GM18517 (cell line): ENCODE measurements at regions not wholly inside any gene's neighbourhood (a gene's known extent, or its start where the extent isn't known, plus 50 kb on each side); places are given as distances from the start of the nearest gene placed in this dataset.

Source experiments
- ATAC-seq: cut with Tn5 transposase; IDR thresholded peaks from one replicate; pipeline ENCODE4 v1.9.1; 2021; ENCODE audit warnings: mild to moderate bottlenecking, moderate library complexity; ENCODE audit not compliant: unreplicated experiment

DNA sequence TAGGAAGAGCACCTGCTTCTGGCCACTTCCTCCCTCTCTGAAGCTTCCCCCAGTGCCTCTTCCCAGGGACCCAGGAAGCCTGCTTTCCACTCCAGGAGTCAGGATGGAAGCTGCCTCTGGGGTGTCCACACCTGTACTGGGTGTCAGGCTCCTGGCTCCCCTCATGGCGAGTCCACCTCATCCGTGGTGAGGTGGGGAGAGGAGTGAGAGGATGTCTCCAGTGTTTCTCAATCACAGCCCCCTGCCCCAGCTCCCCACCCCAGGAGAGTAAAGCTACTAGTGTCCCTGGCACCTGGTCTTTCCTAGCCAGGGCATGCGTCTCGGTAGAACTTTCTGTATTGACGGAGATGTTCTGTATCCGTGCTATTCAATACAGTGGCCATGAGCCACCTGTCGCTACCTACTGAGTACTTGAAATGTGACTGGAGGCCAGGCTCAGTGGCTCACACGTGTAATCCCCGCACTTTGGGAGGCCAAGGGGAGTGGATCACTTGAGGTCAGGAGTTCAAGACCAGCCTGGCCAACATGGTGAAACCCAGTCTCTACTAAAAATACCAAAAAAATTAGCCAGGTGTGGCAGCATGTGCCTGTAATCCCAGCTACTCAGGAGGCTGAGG lies 171.2 kb upstream of the HAAO start:
- no peak for ATAC-seq

DNA sequence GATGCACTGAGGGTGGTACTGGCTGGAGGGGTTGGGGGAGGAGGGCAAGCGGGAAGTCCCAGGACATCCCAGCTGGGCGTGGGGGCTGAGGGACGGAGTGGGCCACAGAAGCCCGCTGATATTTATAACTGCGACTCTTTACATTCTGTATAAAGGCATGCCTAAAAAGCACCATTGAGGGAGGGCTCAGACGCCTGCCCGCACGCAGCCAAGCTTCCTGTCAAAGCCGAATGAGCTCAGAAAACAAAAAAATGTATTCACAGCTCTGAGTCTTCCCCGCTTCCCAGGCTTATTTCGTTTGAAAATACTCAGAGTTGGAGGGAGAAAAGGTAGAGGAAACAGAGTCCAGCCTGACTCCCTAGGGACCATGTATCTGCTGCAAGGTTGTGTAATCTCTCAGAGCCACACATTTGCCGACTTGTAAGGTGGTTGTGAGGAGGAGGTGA lies 170.1 kb upstream of the HAAO start:
- ATAC-seq: no peak

DNA sequence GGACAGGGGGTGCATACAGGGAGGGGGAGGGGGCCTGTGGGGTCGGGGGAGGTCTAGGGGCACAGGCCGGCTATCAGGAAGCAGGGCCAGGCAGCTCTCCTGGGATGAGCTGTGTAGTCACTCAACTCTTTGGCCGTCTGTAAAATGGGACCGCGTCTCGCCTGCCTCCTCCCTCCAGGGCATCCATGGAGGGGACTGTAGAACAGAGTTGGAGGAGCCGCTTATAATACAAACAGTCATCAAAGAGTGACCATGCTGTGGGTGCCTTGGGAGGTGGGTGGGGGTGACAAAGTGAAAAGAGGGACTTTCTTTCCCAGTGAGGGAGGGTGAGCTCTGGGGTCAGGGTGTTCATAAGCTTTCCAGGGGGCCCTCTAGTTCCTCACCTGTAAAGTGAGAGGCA lies 169.6 kb upstream of the HAAO start:
- no peak for ATAC-seq

DNA sequence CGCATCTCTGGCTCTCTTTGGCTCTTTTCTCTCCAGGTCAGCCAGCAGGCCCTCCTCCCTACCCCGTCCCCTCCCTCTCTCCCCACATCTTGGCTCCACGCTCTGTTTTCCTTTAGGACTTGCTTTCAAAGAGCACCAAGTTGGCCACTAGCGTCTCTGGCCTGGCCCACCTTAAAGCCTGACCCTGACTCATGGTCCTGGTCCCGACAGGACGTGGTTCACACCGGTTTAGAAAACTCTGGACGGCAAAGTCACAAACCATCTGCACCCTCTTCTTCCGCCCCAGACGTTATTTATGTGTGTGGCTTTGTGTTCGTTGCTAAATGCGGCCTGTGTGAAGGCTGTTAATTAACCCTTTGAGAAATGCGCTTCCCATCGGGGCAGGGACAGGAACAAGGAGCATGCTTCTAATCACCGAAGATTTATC lies 169.0 kb upstream of the HAAO start:
- ATAC-seq: no peak

DNA sequence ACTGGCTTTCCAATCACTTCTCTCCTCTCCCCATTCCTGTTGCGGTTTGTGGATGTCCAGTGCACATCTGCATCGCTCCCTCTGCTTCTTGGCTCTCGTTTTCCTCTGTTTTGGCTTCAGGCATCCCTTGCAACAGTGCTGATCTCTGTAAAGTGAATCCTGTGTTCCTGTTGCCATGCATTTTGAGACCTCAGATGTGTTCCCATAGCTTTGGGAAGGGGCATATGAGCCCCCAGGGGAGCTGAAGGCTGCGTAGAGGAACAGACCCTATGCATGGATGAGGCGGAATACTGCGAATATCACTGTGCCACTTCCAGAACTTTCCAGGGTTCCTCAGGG lies 168.4 kb upstream of the HAAO start:
- ATAC-seq: no peak

DNA sequence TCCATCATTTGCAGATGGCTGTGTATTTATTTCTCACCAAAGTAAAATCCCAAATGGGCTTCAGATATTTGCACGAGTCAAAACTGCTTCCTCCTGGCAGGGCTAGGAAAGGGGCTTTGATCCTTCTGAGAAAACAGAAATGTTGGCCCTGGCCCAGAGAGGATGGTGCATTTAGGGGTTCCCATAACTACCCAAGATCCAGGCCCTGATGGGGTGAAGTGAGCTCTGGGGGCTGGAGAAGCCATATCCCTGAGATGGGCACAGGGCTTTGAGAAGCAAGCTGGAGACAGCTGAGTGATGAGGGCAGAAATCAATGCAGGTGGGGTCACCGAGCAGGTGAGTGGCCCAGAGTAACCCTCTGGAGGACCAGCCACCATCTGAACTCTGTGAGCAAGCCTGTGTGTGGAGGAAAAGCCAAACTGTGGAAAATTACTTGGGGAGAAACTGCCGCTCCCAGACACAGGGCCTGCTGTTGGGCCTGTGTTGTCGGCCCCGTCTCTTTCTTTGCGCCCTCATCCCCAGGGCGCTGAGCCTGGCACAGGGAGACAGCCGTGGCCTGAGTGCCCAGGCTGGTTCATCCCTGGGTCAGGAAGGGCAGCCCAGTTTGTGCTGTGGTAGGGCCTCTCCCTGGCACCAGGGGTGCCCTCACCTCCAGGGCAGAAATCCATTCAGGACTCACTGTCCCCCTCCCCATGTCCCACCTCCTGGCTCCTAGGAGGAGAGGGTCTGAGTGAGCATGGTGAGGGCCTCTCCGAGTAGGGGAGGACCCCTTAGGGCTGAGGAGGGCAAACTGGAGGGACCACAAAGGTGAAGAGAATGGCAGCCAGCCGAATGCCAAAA lies 167.8 kb upstream of the HAAO start:
- ATAC-seq: no peak

DNA sequence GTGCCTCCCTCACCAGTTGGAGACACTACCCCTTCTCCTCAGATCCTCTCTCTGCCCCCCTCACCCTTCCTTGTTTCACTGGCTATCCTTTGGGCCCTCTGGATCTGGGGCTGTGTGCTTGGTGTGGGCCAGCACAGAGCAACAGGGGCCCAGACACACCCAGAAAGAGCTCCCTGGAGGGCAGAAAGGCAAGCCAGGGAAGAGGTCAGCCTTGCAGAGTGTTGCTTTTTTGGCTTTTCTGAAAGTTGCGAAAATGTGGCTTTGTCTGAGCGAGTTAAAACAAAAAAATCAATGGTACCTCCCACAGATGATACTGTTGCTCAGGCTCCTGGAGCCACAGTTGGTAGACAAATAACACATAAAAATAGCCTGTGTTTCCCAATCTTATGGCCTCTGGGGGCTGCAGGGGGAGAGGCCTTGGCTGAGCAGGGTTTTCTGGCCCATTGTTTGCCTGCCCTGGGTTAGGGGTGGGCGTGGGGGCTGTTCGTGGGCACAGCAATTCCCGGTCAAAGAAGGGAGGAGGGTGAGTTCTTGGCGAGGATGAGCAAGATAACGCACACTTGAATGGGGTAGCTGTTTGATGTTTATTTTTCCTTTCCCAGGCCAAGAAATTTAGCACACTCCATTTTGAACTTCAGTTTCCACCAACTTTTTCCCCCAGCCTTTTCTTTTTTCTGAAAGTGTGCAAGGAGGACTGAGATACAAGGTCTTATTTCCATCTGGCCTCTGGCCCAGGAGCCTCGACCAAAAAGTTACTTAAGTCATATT lies 167.0 kb upstream of the HAAO start:
- ATAC-seq: no peak

DNA sequence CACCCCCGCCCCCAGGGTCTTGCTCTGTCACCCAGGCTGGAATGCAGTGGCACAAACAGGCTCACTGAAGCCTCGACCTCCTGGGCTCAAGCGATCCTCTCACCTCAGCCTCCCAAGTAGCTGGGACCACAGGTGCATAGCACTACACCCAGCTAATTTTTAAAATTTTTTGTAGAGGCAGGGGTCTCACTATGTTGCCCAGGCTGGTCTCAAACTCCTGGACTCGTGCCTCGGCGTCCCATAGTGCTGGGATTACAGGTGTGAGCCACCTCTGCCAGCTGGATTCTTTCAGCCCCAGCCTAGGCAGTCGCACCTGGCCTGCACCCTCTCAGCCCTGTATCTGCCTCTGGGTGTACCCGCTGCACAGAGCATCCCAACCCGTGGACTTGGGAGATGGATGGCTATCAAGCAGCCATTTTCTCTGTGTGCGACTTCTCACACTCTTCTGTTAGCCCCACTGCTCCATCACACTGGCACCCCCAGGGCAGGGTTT lies 166.4 kb upstream of the HAAO start:
- no peak for ATAC-seq

DNA sequence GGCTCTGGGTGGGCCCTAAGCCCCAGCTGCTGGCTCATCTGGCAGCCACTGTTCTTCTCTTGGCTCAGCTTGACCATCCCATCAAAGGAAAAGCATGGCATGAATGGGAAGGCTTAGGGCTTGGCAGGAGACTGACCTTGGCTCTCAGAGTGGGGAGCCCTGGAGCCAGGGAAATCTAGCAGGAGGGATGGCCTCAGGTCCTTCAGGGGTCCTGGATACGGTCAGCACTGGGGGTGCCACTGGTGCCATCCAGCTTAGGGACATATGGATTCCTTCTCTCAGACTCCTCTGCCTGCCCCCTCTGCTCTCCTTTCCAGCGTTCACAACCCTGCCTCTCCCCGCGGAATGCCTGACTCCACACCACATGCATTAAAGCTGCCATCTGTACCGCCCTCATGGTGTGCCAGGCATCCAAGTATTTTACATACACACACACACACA lies 165.5 kb upstream of the HAAO start:
- ATAC-seq: no peak

DNA sequence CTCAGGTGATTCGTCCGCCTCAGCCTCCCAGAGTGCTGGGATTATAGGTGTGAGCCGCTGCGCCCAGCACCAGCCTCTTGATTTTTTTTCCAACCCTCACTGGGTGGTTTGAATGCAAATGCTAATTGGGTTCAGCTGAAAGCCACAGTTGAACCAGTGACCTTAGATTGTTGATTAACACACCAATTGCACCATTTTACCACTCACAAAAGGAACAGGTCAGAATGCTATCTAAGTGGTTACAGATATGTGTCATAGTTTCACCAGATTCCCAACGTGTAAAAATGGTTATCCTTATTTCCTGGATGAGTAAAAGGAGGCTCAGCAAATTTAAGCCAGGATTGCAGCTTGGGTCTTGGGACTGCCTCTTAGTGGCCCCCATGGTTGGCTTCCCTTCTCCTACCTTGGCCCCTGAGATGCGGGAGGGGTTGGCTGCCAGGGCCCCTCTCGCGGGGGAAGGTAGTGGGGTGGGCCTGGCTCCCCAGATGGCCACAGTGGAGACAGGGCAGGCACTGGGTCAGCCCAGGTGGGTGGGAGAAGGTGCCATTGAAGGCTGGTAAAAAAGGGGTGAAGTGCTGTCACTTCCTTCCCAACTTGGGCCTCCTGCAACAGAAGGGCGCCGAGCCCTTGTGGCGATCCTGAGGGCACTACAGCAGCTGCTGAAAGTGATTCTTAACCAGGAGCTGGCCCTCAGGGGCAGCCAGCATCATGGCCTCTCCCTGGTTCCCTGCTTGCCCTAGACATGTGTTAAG lies 164.9 kb upstream of the HAAO start:
- no peak for ATAC-seq

DNA sequence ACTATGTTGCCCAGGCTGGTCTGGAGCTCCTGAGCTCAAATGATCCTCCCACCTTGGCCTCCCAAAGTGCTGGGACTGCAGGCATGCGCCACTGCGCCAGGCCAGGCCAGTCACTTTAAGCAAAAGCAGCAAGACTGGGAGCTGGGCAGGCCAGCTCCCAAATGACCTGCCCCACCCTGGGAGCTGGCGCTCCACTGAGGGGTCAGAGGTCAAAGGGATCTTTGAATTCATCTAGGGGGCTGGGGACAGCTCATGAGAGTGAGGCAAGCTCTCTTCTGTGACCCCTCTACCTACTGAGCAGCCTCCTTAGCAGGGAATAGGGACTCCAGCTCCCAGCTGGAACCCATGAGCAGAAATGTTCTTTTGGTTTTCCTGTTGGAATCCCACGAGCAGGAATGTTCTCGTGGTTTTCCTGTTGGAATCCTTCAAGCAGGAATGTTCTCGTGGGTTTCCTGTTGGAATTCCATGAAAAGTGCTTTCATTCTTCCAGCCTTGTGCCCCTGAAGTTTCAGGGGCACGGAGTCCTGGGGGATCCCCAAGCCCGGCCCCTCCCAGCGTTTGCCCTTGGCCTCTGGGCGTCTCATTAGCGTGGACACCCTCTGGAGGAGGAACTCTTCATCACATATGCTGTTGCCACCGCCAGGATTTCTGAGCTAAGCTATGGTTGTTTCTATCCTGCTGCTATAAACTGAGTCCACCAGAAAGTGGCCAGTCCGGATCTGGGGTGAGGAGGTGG lies 162.0 kb upstream of the HAAO start:
- no peak for ATAC-seq

DNA sequence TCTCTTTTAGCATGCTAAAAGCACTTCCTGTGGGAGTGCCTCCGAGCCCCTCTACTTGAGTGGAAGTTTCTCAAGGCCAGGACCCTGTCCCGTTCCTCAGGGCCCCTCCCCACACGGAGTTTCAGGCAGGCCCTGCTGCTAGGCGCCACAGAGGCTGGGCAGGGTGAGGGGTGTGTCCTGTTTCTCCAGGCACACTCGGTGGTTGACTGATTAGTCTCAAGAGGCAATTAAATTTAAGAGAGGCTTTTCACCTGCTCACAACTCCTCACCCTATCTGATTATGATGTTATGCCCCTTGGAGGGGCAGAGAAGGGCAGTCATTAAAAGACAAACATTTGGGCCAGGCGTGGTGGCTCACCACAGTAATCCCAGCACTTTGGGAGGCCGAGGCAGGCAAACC lies 160.8 kb upstream of the HAAO start:
- no peak for ATAC-seq

DNA sequence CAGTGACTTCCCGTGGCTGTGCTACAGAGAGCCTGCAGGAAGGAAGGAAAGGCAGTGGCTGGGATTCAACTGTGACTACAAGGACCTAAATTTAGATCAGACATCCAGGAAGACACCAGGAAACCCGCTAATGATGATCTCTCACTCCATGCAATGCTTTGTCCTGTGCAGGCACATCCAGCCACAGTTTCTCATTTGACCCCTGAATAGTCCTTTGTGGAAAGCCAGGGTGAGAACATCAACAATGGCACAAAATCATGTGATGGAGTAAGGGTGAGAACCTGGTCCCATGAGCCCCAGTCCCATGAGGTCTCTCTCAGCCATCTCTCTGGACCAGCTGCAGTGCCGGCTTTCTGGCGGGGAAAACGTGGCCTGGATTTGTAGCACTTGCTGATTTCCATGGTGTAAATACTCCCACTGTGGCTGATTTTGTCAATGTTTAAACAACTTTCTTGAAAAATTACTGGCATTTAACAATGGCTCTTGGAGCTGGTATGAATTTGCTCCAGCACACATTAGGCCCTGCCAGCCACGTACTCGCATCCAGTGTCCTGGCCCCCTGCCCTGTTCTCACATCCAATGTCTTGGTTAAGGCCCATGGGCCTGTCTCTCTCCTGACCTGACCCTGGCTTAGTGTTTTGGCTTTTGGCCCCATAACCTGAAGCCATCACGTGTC lies 159.0 kb upstream of the HAAO start:
- ATAC-seq: no peak

DNA sequence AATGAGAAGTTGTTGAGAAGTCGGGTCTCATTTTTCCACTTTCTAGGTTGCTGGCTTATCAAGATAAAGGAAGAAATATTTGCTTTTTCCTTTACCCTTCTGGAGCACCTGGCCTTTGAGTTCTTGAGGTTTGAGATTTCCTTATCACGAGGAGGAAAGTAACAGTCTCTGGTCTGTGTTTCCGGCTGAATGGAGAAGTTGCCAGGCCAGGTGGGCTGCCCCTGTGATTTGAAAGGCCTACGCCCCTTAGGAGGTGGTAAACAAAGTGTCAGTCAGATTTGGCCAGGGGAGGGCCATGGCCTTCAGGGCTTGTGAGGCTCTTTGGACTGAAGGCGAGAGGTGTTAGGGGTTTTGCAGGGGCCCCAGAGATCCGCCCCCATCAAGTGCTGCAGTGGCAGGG lies 156.7 kb upstream of the HAAO start:
- no peak for ATAC-seq

DNA sequence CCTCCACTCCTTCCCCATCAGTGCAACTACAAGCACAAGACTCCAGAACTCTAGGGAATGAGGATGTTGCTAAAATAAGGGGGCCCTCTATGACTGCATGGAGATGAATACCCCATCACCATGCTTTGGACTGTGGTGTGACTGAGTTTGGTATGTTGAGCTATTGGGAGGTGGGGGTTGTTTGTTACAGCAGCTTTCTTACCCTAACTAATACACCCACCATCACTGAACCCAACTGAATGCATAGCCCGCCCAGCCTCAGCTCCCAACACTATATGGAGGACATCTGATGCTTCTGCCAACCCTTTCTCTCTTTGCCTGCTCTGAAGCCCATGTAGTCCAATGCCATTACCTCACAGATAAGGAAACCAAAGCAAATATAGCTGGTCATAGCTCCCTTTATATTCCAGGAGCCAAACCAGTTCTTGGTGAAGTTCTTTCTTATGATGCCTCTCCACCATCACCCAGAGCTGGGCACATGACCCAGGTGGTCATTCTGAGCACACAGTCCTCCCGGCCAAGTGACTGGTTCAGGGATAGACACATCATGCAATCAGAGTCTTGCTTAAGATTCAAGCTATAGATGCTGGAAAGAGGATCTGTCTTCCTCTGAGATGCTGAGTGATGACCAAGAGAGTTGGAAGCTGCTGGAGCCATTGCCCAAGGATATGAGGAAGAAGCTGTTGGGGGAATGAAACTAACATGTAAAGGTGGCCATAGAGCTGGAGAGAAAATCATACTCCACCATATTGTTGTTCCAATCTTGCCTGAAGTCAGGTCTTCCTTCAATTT lies 155.6 kb upstream of the HAAO start:
- ATAC-seq: no peak

DNA sequence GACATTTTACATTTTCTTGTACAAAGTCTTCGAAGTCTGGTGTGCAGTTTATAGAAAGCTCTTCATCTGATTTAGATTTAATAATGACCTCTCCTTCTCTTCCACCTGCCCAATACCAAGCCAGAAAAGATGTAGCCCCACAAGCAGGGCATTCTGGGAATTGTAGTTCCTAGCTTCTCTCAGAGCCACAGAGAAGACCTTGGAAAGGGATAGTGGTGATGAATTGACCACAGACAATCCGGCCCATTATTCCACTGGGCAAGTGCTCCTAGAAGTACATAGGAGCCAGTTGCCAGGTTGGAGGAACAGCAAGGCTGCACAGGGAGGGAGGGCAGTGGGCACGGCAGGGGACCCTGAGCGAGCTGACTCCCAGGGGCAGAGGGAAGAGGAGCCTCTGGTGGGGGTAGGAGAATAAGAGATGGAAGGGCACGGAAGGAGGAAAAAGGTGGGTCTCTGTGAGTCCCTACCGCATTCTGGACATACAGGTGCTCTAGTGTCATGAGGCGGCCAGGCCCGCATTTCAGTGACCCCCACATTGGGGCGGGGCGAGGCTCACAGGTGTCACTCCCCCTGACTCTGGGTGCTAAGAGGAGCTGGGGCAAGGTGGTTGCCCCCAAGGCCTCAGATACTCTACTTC lies 152.5 kb upstream of the HAAO start:
- ATAC-seq: no peak

DNA sequence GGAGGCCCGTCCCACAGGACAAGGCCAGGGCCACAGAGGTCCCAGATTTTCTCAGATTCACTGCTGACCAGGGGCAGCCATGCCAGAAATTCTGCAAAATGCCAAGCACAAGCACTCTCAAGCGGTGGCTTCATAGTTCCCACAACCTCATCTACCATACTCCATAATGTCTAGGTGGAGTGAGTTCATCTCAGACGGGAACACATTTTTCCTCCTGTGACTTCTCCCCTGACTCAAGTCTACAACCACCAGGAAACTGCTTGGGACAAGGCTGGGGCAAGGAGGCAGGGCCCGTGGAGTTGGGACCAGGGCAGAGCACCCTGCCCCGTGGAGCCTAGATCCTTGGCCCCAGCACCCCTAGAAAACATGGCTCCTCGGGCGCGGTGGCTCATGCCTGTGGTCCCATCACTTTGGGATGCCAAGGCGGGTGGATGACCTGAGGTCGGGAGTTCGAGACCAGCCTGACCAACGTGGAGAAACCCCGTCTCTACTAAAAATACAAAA lies 150.7 kb upstream of the HAAO start:
- no peak for ATAC-seq
